ENCODE measurements at regions not wholly inside any gene's neighbourhood (a gene's known extent, or its start where the extent isn't known, plus 50 kb on each side); places are given as distances from the start of the nearest gene placed in this dataset.

DNA sequence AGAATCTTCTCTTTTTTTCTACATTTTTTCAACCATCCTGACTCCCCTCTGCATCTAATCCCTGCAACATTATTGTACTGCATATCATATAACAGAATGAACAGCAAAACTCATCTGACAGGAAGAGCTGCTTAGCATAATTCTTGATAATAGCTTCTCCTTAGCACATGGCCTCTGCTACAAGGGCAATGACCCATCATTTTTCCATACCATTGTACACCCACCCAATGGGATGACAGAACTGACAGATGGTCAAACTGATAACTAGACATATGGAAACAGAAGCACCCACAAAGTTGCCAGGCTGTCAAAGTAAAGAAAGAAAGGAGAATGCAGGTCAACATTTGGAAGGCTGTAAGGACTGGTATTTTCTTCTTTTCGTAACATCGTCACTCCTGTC is 390.4 kb upstream of the USP15 start:
- H3K27ac Mint-ChIP-seq: no peak overlapping the region
- H3K4me1 Mint-ChIP-seq: no peaks in the 10 kb centered on the region
- ChIA-PET CTCF (no interaction called here), POLR2A (no interaction called here)
- no peaks in the 10 kb centered on the region for H3K27me3 Mint-ChIP-seq (ENCODE audit: low read depth)
- no peaks in the 10 kb centered on the region for H3K36me3 Mint-ChIP-seq
- TF ChIP-seq PRRX2 (CRISPR knock-in tag; IDR thresholded peaks at IDR 0.05): no peak
- TF ChIP-seq FOXP4 (CRISPR knock-in tag; IDR thresholded peaks at IDR 0.05): no peak
- no peak for TF ChIP-seq CREM (CRISPR knock-in tag; IDR thresholded peaks at IDR 0.05)
- no peak for TF ChIP-seq KAT7 (CRISPR knock-in tag; IDR thresholded peaks at IDR 0.05; ENCODE audit: borderline replicate concordance)
- TF ChIP-seq ERG (CRISPR knock-in tag; IDR thresholded peaks at IDR 0.05): no peak
- no peak for TF ChIP-seq ZNF121 (CRISPR knock-in tag; IDR thresholded peaks at IDR 0.05)
- no peak for TF ChIP-seq STAT6 (CRISPR knock-in tag; conservative IDR thresholded peaks at IDR 0.05; ENCODE audit: low read depth)
- TF ChIP-seq ARID4B (CRISPR knock-in tag; IDR thresholded peaks at IDR 0.05; ENCODE audit: borderline replicate concordance): no peak
- no peak for TF ChIP-seq SMAD3 (CRISPR knock-in tag; IDR thresholded peaks at IDR 0.05; ENCODE audit: borderline replicate concordance)
- TF ChIP-seq NFYB (CRISPR knock-in tag; conservative IDR thresholded peaks at IDR 0.05; ENCODE audit: low read depth): no peak
- no peak for TF ChIP-seq FOXJ3 (CRISPR knock-in tag; IDR thresholded peaks at IDR 0.05; ENCODE audit: borderline replicate concordance)
- TF ChIP-seq, protein P1, sequence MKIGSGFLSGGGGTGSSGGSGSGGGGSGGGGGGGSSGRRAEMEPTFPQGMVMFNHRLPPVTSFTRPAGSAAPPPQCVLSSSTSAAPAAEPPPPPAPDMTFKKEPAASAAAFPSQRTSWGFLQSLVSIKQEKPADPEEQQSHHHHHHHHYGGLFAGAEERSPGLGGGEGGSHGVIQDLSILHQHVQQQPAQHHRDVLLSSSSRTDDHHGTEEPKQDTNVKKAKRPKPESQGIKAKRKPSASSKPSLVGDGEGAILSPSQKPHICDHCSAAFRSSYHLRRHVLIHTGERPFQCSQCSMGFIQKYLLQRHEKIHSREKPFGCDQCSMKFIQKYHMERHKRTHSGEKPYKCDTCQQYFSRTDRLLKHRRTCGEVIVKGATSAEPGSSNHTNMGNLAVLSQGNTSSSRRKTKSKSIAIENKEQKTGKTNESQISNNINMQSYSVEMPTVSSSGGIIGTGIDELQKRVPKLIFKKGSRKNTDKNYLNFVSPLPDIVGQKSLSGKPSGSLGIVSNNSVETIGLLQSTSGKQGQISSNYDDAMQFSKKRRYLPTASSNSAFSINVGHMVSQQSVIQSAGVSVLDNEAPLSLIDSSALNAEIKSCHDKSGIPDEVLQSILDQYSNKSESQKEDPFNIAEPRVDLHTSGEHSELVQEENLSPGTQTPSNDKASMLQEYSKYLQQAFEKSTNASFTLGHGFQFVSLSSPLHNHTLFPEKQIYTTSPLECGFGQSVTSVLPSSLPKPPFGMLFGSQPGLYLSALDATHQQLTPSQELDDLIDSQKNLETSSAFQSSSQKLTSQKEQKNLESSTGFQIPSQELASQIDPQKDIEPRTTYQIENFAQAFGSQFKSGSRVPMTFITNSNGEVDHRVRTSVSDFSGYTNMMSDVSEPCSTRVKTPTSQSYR (CRISPR knock-in tag; IDR thresholded peaks at IDR 0.05): no peak
- TF ChIP-seq SOX15 (CRISPR knock-in tag; IDR thresholded peaks at IDR 0.05): no peak
- no peak for TF ChIP-seq ZNF423 (CRISPR knock-in tag; IDR thresholded peaks at IDR 0.05)
- no peak for TF ChIP-seq PRDM15 (CRISPR knock-in tag; IDR thresholded peaks at IDR 0.05)
- no peak for TF ChIP-seq GRHL2 (CRISPR knock-in tag; IDR thresholded peaks at IDR 0.05; ENCODE audit: insufficient replicate concordance, severe bottlenecking)
- TF ChIP-seq HMGA2 (CRISPR knock-in tag; IDR thresholded peaks at IDR 0.05): no peak
- ATAC-seq (no peak), DNase-seq (ENCODE audit: low spot score) (no peak)
- H3K4me3 Mint-ChIP-seq: no peak overlapping the region
- no peaks in the 10 kb centered on the region for H3K9me3 Mint-ChIP-seq
